GM12878 (cell line): ENCODE measurements at regions not wholly inside any gene's neighbourhood (a gene's known extent, or its start where the extent isn't known, plus 50 kb on each side); places are given as distances from the start of the nearest gene placed in this dataset.
A peak's percentile ranks its signal among the peaks of the same experiment; 100 is the strongest.

Experiments
- BCL11A ChIP-seq: IDR thresholded peaks from 2 replicates; pipeline ENCODE4 v1.6.1; 2011; ENCODE audit warnings: low read depth, low read length
- CHD2 ChIP-seq: IDR thresholded peaks from 2 replicates; pipeline ENCODE4 v1.6.1; 2011; ENCODE audit warnings: low read depth, low read length, improper control_type of control experiment, borderline replicate concordance
- CREB1 ChIP-seq: IDR thresholded peaks from 2 replicates; pipeline ENCODE4 v1.6.1; 2012; ENCODE audit warnings: low read depth, mild to moderate bottlenecking, inconsistent platforms
- EGR1 ChIP-seq, 2 experiments: IDR thresholded peaks; 1 replicate in 1 of 2; 2 replicates in 1 of 2; pipeline ENCODE4 v1.6.1; 2011 to 2012; ENCODE audit warnings: low read depth in 2 of 2, low read length in 2 of 2, borderline replicate concordance in 1 of 2, mild to moderate bottlenecking in 1 of 2, moderate library complexity in 1 of 2
- IKZF2 ChIP-seq, 2 experiments: fragments of 450-650 bp; IDR thresholded peaks; 2 replicates each; pipeline ENCODE4 v1.6.1; 2017; ENCODE audit warnings: mild to moderate bottlenecking in 2 of 2, moderate library complexity in 2 of 2
- SPI1 ChIP-seq: IDR thresholded peaks from 2 replicates; pipeline ENCODE4 v1.6.1; 2011; ENCODE audit warnings: low read depth, mild to moderate bottlenecking, low read length, moderate library complexity, borderline replicate concordance; ENCODE audit not compliant: insufficient read depth
- TF ChIP-seq, protein P1 (sequence below): IDR thresholded peaks from 2 replicates; pipeline ENCODE4 v1.6.1; 2011; ENCODE audit warnings: borderline replicate concordance, low read depth, mild to moderate bottlenecking, moderate library complexity, mixed read lengths, low read length; ENCODE audit not compliant: insufficient read depth; ENCODE audit errors: extremely low read length
- TF ChIP-seq, protein P2 (sequence below): fragments of 450-650 bp; IDR thresholded peaks from 2 replicates; pipeline ENCODE4 v1.6.1; 2017; ENCODE audit warnings: low read depth, mild to moderate bottlenecking, moderate library complexity

DNA sequence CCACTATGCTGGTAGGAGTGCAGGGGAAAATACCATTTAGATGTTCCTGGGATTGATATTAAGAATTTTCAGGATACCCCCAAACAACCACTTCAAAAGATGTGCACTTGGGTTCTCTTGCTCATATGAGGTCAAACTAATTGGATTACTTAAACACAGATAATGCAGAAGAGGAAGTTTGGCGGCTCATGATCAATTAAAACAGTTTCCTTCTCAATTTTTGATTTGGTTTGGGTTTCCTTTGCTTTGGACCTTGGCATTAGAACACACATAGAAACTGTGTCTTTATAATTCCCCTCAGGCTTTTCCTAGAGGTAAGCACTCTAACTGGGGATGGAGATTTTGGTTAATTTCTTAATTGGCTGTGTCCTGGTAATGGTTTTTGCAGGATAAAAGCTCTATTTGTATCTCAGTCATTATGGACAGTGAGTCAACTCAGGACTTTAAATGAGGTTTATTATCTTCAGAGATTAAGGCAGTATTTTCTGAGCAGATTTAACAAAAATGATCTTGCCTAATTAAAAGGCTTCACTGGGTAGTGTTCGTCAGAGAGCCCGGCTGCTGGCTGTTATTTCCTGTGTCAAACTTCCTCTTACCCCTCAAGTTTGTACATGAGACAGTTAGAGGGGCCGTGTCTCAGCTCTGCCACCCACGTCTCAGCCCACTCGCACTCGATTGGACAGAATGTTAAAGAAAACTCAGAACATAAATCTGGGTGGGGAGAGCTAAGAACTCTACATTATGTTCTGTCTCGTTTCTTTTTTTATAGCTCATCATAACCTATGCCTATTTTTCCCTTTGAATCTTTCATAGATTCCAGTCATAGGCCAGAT lies 50.3 kb upstream of the PREP start (continued):
- TF ChIP-seq, protein P1, sequence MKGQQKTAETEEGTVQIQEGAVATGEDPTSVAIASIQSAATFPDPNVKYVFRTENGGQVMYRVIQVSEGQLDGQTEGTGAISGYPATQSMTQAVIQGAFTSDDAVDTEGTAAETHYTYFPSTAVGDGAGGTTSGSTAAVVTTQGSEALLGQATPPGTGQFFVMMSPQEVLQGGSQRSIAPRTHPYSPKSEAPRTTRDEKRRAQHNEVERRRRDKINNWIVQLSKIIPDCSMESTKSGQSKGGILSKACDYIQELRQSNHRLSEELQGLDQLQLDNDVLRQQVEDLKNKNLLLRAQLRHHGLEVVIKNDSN, result no peak
- TF ChIP-seq EGR1 (IDR thresholded peaks at IDR 0.05; ENCODE audit: borderline replicate concordance in 1 of 2, low read depth in 2 of 2, low read length in 2 of 2) (peak in 1 of 2 experiments; percentile 73; a peak in 1 of 3 replicates), CHD2 (peak; percentile 76; the same call in 1 of the 2 replicates), SPI1 (peak; percentile 33; the same call in 1 of the 2 replicates), IKZF2 (IDR thresholded peaks at IDR 0.05) (peak; percentile 64 to 79), CREB1 (peak; percentile 21; the same call in 1 of the 2 replicates), BCL11A (peak; percentile 86)
- TF ChIP-seq, protein P2, sequence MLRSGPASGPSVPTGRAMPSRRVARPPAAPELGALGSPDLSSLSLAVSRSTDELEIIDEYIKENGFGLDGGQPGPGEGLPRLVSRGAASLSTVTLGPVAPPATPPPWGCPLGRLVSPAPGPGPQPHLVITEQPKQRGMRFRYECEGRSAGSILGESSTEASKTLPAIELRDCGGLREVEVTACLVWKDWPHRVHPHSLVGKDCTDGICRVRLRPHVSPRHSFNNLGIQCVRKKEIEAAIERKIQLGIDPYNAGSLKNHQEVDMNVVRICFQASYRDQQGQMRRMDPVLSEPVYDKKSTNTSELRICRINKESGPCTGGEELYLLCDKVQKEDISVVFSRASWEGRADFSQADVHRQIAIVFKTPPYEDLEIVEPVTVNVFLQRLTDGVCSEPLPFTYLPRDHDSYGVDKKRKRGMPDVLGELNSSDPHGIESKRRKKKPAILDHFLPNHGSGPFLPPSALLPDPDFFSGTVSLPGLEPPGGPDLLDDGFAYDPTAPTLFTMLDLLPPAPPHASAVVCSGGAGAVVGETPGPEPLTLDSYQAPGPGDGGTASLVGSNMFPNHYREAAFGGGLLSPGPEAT, result peak; percentile 31; the same call in 1 of the 2 replicates
- TF ChIP-seq, all 136 proteins: peak for 28
